GM12865 (cell line): ENCODE measurements at regions not wholly inside any gene's neighbourhood (a gene's known extent, or its start where the extent isn't known, plus 50 kb on each side); places are given as distances from the start of the nearest gene placed in this dataset.

Experiments used
- DNase-seq: peaks from one replicate; pipeline ENCODE4 v3.0.0; 2010; ENCODE audit warnings: low read depth
- H3K4me3 ChIP-seq: 2 replicates; pipeline ENCODE4 v1.5.1; 2011; ENCODE audit warnings: mild to moderate bottlenecking, low read depth, low read length, control low read depth
- TF ChIP-seq, protein P1 (sequence below): IDR thresholded peaks from 2 replicates; pipeline ENCODE4 v1.5.1; 2011; ENCODE audit warnings: low read length, control low read depth, low read depth, inconsistent platforms; ENCODE audit not compliant: insufficient read depth; ENCODE audit errors: missing control alignments

GRCh38 chr13:34721631-34722595, 220.2 kb upstream of the NBEA start:
- DNase-seq, result no peak
- TF ChIP-seq, protein P1, sequence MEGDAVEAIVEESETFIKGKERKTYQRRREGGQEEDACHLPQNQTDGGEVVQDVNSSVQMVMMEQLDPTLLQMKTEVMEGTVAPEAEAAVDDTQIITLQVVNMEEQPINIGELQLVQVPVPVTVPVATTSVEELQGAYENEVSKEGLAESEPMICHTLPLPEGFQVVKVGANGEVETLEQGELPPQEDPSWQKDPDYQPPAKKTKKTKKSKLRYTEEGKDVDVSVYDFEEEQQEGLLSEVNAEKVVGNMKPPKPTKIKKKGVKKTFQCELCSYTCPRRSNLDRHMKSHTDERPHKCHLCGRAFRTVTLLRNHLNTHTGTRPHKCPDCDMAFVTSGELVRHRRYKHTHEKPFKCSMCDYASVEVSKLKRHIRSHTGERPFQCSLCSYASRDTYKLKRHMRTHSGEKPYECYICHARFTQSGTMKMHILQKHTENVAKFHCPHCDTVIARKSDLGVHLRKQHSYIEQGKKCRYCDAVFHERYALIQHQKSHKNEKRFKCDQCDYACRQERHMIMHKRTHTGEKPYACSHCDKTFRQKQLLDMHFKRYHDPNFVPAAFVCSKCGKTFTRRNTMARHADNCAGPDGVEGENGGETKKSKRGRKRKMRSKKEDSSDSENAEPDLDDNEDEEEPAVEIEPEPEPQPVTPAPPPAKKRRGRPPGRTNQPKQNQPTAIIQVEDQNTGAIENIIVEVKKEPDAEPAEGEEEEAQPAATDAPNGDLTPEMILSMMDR, result no peak
- no peak overlapping the region for H3K4me3 ChIP-seq

DNA sequence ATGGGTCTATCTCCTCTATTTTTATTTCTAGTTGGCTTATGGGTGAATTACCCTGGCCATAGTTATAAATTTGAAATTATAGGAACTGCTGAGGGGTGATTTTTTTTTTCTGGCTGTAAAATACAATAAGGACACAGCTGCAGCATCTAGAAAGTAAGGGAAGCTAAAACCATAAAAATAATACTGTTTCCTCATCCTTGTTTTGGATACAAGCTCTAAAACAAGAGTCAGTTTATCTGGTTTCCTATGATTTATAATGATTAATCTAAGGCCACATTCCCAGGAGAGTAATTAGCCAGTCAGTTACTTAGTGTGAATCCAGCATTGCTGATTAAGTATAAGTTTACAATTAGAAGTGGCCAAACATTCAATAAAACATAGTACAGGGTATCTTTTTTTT, 219.1 kb upstream of the NBEA start:
- TF ChIP-seq, protein P1, result no peak
- no peak overlapping the region for H3K4me3 ChIP-seq
- DNase-seq, result no peak

DNA sequence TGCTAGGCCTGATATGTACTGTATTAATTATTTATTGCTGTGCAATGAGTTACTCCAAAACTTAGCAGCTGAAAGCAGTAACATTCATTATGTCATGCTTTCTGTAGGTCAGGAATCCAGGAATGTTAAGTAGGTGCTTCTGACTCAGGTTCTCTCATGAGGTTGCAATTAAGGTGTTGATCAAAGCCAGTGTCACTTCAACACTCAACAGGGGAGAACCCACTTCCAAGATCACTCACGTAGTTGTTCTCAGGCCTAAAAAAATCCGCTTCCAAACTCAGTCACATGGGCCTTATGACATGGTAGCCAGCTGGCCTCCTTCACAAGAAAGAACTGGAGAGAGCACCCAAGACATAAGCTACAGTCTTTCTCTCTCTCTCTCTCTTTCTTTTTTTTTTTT, 211.1 kb upstream of the NBEA start:
- DNase-seq, result no peak
- no peak overlapping the region for H3K4me3 ChIP-seq
- TF ChIP-seq, protein P1, result no peak

DNA sequence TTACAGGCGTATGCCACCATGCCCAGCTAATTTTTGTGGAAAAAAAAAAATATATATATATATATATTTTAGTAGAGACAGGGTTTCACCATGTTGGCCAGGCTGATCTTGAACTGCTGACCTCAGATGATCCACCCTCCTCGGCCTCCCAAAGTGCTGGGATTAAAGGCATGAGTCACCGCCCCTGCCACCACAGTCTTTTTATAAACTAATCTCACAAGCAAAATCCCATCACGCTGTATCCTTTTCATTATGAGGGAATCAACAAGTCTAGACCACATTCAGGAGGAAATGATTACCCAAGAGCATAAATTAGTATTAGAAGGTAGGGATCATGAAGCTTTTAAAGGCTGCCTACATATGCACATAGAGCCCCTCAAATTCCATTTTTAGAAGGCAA, 210.6 kb upstream of the NBEA start:
- DNase-seq, result no peak
- no peak overlapping the region for H3K4me3 ChIP-seq
- TF ChIP-seq, protein P1, result no peak

- DNase-seq, result no peak
- TF ChIP-seq, protein P1, result no peak
- no peak overlapping the region for H3K4me3 ChIP-seq
These were observed 208.3 kb upstream of the NBEA start for GRCh38 chr13:34733721-34734120.

- TF ChIP-seq, protein P1, result no peak
- H3K4me3 ChIP-seq, result no peak overlapping the region
- DNase-seq, result no peak
These were observed 207.1 kb upstream of the NBEA start for GRCh38 chr13:34734932-34735331.
